ENCODE measurements at regions not wholly inside any gene's neighbourhood (a gene's known extent, or its start where the extent isn't known, plus 50 kb on each side); places are given as distances from the start of the nearest gene placed in this dataset.

DNA sequence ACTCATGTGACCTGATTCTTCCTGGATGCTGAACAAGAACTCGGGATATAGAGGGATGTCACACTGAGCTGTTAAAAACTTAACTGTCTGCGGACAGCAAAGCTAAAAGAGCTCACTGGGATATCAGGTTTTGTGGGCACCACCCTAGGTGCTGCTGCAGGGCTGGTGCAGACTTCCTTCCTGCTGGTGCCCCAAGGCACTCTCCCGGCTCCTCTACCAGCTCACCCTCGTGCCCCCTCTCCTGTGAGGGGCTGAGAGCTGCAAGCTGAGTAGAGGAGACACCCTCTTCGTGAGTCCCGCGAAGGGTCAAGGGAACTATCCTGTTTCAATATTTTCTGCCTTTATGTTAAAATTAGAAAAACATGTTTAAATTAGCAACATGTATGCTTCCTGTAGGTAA, 1475.7 kb downstream of the EFNB2 start:
- no peak for DNase-seq

- DNase-seq, result no peak
These were observed 1476.9 kb downstream of the EFNB2 start for GRCh38 chr13:105058517-105058916.

DNA sequence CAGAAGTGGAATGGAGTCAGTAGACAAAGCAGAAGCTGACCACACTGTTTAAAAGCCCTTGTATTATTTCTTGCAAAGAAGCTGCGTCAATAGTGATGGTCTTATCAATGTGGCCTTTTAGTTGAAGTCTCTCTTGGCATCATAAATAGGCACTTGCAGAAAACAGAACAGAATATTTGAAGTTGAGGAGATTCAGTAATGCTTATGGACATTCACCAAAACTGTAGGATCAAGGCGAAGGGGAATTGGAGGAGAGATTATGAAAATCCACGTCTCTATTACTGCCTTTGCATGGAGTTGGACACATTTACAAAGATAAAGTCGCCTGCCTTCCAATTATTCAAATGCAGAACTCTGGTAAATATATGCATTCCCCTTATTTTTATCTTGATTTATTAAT, 1482.8 kb downstream of the EFNB2 start:
- no peak for DNase-seq

GRCh38 chr13:105050686-105051085, 1484.8 kb downstream of the EFNB2 start:
- DNase-seq, result no peak

GRCh38 chr13:105048677-105049076, 1486.8 kb downstream of the EFNB2 start:
- DNase-seq, result no peak

GRCh38 chr13:105047676-105048295, 1487.7 kb downstream of the EFNB2 start:
- DNase-seq, result no peak

DNA sequence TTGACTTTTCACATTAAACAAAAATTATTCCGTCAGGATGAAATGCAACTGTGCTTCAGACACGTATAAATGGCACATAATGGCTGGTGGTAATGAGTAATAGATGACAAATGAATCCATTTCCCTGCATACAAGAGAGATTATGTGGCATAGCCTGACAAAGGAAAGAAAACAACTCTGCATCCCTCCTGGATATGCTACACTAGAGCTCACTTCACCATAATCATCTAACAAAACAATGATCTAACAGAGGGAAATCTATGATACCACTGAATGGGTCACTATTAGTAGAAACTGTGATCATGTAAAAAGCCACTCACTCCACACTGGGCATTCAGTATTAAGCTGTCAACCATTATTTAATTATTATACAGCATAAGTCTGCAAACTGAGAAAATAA, 1498.4 kb downstream of the EFNB2 start:
- DNase-seq, result no peak

DNA sequence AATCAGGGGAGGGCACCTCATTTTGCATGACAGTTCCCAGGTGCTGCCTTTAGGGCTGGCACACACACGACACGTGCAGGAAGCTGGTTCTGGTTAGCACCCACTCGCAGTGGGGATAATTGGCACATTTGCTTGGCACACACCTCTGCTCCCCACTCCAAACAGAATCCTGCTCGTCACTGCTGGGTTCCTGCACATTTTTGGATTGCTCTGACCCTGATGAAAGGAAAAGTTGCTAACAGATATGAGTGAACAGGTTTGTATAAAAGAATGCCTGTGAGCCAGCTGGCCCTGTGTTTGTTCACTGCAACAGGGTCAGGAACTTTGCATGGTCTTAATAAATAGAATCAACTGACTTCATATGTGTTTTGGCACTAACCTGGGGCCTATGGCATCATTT, 1500.4 kb downstream of the EFNB2 start:
- peak; percentile 11 for DNase-seq

DNA sequence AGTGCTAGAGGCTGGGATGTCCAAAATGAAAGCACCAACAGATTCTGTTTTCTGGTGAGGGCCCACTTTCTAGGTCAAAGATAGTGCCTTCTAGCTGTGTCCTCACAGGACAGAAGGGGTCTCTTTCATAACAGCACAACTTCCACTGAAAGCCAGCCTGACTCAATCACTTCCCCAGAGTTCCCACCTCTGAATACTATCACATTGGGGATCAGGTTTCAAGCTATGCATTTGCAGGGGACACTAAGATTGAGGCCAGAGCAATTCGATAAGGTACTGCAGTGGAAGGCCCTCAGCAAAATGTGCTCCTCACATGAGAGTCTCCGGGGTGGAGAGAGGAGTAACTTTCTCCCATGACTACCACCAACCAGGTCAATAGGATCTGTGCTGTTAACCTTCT, 1501.5 kb downstream of the EFNB2 start:
- DNase-seq, result no peak

GRCh38 chr13:105031306-105031705, 1504.2 kb downstream of the EFNB2 start:
- DNase-seq, result no peak

DNA sequence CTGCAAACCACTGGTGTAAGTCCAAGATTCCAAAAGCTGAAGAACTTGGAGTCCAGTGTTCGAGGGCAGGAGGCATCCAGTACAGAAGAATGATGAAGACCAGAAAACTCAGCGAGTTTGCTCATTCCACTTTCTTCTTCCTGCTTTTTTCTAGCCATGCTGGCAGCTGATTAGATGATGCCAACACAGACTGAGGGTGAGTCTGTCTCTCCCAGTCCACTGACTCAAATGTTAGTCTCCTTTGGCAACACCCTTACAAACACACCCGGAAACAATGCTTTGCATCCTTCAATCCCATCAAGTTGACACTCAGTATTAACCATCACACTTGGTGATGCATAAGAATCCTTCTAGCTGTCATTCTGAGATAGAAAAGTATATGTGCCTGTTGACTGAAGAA, 1504.6 kb downstream of the EFNB2 start:
- DNase-seq, result no peak

GRCh38 chr13:105019073-105019472, 1516.4 kb downstream of the EFNB2 start:
- no peak for DNase-seq

DNA sequence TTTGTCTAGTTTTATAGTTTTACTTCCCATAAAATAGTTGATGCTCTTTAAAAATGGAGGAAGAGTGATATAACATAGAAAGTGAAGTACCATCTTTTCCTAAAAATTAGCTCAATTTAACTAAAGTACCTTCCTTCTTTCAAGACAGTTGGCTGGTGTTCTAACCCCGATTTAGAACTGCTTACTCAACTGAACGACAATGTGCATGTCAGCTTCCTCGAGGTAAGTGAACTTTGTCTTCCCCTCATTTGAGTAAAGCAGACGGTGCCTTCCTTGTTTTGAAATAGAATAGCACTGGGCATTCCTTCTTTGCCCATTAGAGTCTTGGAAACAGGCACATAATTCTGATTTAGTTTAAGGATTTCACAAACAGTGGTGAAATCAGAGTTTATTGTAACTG, 1519.2 kb downstream of the EFNB2 start:
- no peak for DNase-seq

DNA sequence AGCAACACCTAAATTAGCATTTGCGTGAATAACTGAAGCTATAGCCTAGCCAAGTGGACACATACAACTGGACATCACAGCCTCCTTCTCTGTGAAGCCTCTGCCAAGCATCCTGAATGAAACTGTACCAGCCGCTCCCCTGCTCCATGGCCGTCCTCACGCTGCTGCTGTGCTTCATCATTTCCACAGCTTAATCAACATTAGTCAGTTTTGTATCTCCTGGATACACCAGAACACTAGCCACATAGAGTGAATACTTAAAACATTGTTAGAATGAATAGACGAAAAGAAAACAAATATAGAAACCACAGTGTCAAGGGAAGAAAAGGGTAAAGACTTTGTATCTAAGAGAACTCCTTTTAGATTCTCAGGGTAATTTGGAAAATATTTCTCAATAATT, 1526.9 kb downstream of the EFNB2 start:
- no peak for DNase-seq

DNA sequence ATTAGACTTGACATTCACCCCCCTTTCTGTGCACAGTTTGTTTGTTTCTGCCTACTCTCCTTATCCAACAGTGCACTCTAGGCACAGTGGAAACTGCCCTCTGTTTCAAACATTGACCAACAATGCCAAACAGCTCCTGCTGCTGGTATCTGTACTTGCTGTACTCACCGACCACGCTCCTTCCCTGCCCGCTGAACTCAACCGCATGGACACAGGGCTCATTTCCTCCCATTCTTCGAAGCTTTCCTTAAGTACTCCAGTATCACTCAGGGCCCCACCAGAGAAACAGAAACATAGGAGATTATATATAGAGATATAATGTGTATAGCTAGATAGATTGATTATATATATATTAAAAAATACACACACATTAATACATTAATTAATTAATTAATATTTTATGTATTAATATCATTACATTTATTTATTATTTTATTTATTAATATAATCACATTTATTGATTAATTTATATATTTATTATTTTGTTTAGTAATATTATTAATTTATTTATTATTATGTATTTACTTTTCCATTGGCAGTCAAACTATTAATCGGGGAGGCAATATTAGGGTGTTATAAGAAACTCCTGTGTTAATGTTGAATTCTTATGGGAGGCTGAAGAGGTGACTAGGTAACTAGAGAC, 1528.2 kb downstream of the EFNB2 start:
- no peak for DNase-seq

GRCh38 chr13:104996022-104996421, 1539.4 kb downstream of the EFNB2 start:
- DNase-seq, result no peak

DNA sequence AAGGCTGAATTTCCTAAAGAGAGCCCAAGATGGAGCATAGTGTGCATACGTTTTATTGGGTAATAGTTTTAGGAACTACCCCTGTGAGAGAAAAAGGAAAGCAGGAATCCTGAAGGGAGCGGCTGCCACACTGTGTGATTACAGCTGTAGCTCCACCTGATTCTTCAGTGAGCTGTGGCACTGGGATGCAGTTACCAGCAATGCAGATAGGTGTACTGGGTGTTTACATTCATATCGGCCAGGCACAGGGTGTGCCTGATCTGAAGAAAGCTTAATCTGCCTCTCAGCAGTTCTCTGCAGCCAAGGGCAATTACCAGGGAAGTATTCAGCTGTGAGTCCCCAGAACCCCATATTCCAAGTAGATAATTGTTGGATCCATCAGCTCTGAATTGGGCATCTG, 1541.8 kb downstream of the EFNB2 start:
- DNase-seq, result no peak

DNA sequence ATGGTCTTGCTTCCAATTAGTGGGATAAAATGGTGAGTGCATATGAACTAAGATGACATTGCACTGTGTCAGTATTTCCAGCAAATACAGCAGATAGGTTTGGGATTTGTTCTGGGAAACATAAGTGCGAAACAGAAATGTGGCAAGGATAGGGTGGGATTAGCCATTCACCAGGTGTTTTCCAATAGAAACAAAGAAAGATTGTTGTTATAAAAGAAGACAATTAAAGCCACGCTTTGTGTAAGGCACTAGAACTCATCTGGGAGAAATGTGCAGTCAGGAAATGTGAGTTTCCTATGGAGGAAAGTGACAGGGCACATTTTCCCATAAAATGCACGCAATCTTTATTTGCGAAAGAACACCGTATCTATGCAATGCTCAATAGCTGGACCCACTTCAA, 1547.8 kb downstream of the EFNB2 start:
- no peak for DNase-seq

GRCh38 chr13:104984296-104984818, 1551.1 kb downstream of the EFNB2 start:
- peak; percentile 37 for DNase-seq

DNA sequence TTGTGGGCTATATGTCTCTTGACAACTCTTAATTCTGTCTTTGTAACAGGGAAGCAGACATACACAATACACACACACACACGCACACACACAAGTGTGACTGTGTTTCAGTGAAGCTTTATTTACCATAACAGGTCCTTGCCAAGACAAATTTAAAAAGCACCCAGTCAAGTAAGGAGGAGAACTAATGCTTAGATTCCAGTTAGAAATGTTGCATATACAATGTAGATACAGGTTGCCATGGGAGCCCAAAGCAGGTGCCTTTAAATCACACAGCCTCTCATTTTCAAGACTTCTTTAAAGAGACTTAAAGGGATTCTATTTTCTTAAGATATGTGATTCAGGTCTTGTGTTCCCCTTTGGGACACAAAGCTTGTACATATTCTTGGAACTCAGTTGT, 1551.9 kb downstream of the EFNB2 start:
- no peak for DNase-seq

- no peak for DNase-seq
These were observed 1554.9 kb downstream of the EFNB2 start for GRCh38 chr13:104980586-104980985.

DNA sequence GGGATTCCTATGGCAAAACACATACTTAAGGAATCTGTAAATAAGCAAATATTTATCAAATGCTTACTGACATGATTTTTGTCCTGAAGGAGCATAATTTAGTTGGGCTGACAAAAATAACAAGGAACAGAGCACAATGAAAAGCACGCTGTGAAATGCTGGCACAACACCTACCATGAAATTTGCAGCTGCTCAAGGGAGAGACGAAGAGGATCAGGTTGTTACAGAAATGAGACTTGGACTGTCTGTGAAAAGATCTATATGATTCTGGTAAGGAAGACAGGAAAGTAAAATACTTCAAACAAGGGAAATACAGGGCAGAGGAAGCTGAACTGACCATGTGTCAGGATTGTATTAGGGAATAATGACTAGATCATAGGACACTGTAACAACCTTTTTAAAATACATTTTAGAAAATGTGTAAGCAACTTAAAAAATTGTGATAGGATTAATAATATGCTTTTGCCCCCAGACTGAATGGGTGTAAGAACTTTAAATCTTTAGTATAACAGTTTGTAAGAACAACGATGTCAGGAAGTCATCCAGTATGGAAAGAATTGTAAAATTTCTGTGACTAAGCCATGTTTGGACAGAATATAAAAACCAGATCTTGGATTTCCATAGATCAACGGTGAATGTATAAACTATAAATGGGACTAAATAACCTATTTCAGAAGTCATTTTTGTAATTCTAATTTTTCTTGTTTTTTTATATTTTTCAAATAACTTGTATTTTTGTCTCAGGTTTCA, 1556.0 kb downstream of the EFNB2 start:
- DNase-seq, result no peak

- no peak for DNase-seq
These were observed 1558.5 kb downstream of the EFNB2 start for GRCh38 chr13:104976986-104977385.

- no peak for DNase-seq
These were observed 1560.2 kb downstream of the EFNB2 start for GRCh38 chr13:104975272-104975671.

Measured in NCI-H345 (cell line).